Spleen (tissue), 11 donors: ENCODE measurements at regions not wholly inside any gene's neighbourhood (a gene's known extent, or its start where the extent isn't known, plus 50 kb on each side); places are given as distances from the start of the nearest gene placed in this dataset.

Experiments used
- DNase-seq: peaks from one replicate; pipeline ENCODE4 v3.0.0-alpha.2; 2020
- H3K27ac ChIP-seq, 8 donors: fragments of 200-600 bp; sonication (generic) in 7 of 8; 1 replicate in 4 of 8; 2 replicates in 4 of 8; pipeline versions ENCODE4 v1.5.0 to v1.8.0; 2016 to 2021; ENCODE audit warnings: inconsistent platforms in 4 of 8, mild to moderate bottlenecking in 4 of 8, moderate library complexity in 1 of 8
- H3K27me3 ChIP-seq, 7 donors: fragments of 200-600 bp; sonication (generic) in 6 of 7; replicated peaks in 1 of 7; 1 replicate in 4 of 7; 2 replicates in 3 of 7; pipeline versions ENCODE4 v1.5.0 to v1.8.0; 2016 to 2021; ENCODE audit warnings: inconsistent platforms in 3 of 7, mild to moderate bottlenecking in 1 of 7
- H3K36me3 ChIP-seq, 6 donors: fragments of 200-600 bp; sonication (generic) in 5 of 6; 1 replicate in 4 of 6; 2 replicates in 2 of 6; pipeline versions ENCODE4 v1.5.0 to v1.8.0; 2016 to 2021; ENCODE audit warnings: inconsistent platforms in 2 of 6
- H3K4me1 ChIP-seq, 6 donors: fragments of 200-600 bp; sonication (generic) in 5 of 6; 1 replicate in 3 of 6; 2 replicates in 3 of 6; pipeline versions ENCODE4 v1.5.0 to v1.8.0; 2016 to 2021; ENCODE audit warnings: inconsistent platforms in 3 of 6
- H3K4me3 ChIP-seq, 8 donors: fragments of 200-600 bp; sonication (generic) in 7 of 8; 1 replicate in 4 of 8; 2 replicates in 4 of 8; pipeline versions ENCODE4 v1.5.0 to v1.8.0; 2016 to 2021; ENCODE audit warnings: inconsistent platforms in 4 of 8, mild to moderate bottlenecking in 4 of 8, moderate library complexity in 2 of 8
- H3K9me3 ChIP-seq, 8 donors: fragments of 200-600 bp; sonication (generic) in 7 of 8; 1 replicate in 4 of 8; 2 replicates in 4 of 8; pipeline versions ENCODE4 v1.5.0 to v1.8.0; 2016 to 2021; ENCODE audit warnings: inconsistent platforms in 4 of 8
- POLR2A ChIP-seq, 3 donors: fragments of 450-650 bp; IDR thresholded peaks; one replicate each; pipeline ENCODE4 v1.5.1; 2017; ENCODE audit warnings: antibody characterized with exemption in 3 of 3, mild to moderate bottlenecking in 1 of 3
- POLR2AphosphoS5 ChIP-seq, 3 donors: sonication (generic); formaldehyde crosslinking; IDR thresholded peaks; one replicate each; pipeline ENCODE4 v1.5.1; 2017; ENCODE audit warnings: antibody characterized with exemption in 3 of 3
- WGBS, 5 donors: extraction: QIAGEN DNeasy Blood & Tissue Kit in 3 of 5; methylation state at CpG; one replicate each; pipeline versions ENCODE4 v1.1.5 to v1.1.7; 2013 to 2018; 5-methylcytosine and 5-hydroxymethylcytosine counted together
- intact Hi-C: fragments of 100-400 bp; cut with DNase I; formaldehyde crosslinking; loops from one replicate; pipeline ENCODE4 v1.15.0; 2023; ENCODE audit warnings: low total_unique reads
- TF ChIP-seq, protein P1 (sequence below), 11 experiments: fragments of 200-600 bp in 7 of 11; fragments of 450-650 bp in 4 of 11; sonication (generic) in 4 of 11; IDR thresholded peaks in 8 of 11; conservative IDR thresholded peaks in 3 of 11; 1 replicate in 7 of 11; 2 replicates in 4 of 11; pipeline versions ENCODE4 v1.4.0 to v1.8.0; 2016 to 2021; ENCODE audit warnings: antibody characterized with exemption in 11 of 11, inconsistent platforms in 4 of 11, mild to moderate bottlenecking in 1 of 11
- donor health status: healthy with polysubstance abuse.
- donor health status: DM: no; HTN: no; CAD: no; lungs with moderate emphysema.
- donor health status: DM: no; HTN: no; CAD: no.
- donor health status: Bipolar disorder and iron deficiency.
- donor health status: healthy.
- donor health status: DM: no; HTN: no; CAD: no.
- donor health status: DM: yes; HTN: yes; CAD: no.

DNA sequence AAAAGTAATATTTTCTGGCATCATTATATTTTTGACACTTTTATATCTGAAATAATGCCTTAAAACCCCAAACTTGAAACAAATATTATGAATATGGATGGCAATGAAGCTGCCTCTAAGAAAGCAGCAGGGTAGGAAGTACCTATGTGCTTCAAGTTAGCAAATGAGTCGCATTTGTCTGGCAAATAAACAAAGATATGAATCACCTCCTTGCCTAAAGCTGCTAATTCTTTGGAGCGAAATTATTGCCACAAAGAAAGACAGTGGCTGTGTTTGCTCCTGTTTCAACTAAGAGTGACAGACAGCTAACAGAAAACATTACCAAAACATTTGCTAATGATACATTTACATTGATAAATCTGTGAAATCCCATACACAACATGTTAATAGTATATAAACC, 854.9 kb downstream of the RPS29 start:
- no peak overlapping the region for H3K27ac ChIP-seq
- no peaks in the 10 kb centered on the region for H3K4me1 ChIP-seq
- DNase-seq, result no peak
- TF ChIP-seq POLR2AphosphoS5 (IDR thresholded peaks at IDR 0.05), result no peak
- H3K9me3 ChIP-seq, result peaks cover 0 to 25% (median 18%) of the 10 kb centered on the region in 8 donors
- no peaks in the 10 kb centered on the region for H3K36me3 ChIP-seq
- H3K4me3 ChIP-seq, result no peak overlapping the region
- WGBS, 5 donors, result 60 to 81% (median 72%) methylated on average over 2 of the region's 2 CpGs
- no peaks in the 10 kb centered on the region for H3K27me3 ChIP-seq
- intact Hi-C loops, result no loop called here

DNA sequence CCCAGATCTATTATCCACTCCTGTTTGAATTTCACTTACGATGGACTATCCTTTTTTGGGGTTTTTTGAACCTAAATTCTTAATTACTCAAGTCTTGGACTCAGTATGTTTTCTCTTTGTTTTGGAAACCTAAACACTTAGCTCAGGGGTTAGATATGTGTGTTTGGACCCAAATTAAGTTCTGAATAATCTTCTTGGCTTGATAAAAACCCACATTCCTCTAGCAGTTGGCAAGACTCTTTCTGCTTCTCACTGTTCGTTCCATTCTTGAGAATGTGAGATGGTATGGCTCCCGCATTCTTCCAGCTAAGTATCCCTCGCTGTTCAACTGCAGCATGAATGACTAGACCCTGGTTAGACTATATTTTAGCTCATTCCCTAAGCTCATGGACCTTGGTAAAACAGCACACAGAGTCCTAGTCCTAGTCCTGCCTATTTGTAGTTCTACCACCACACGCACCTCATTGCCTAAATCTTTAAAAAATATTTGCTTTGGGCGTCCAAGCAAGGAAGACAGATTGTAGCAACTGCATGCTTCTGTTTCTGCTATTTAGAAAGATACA, 860.0 kb downstream of the RPS29 start:
- Histone ChIP-seq H3K36me3 (no peaks in the 10 kb centered on the region), H3K27me3 (no peaks in the 10 kb centered on the region), H3K9me3 (no peaks in the 10 kb centered on the region), H3K27ac (no peak overlapping the region), H3K4me1 (no peaks in the 10 kb centered on the region), H3K4me3 (no peak overlapping the region)
- TF ChIP-seq, protein P1, sequence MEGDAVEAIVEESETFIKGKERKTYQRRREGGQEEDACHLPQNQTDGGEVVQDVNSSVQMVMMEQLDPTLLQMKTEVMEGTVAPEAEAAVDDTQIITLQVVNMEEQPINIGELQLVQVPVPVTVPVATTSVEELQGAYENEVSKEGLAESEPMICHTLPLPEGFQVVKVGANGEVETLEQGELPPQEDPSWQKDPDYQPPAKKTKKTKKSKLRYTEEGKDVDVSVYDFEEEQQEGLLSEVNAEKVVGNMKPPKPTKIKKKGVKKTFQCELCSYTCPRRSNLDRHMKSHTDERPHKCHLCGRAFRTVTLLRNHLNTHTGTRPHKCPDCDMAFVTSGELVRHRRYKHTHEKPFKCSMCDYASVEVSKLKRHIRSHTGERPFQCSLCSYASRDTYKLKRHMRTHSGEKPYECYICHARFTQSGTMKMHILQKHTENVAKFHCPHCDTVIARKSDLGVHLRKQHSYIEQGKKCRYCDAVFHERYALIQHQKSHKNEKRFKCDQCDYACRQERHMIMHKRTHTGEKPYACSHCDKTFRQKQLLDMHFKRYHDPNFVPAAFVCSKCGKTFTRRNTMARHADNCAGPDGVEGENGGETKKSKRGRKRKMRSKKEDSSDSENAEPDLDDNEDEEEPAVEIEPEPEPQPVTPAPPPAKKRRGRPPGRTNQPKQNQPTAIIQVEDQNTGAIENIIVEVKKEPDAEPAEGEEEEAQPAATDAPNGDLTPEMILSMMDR (IDR thresholded peaks at IDR 0.05 in 8 of 11, conservative IDR thresholded peaks at IDR 0.05 in 3 of 11), result no peak
- TF ChIP-seq POLR2A (IDR thresholded peaks at IDR 0.05) (no peak), POLR2AphosphoS5 (IDR thresholded peaks at IDR 0.05) (no peak)
- WGBS, 5 donors, result 74 to 86% (median 76%) methylated on average over 6 of the region's 6 CpGs
- no peak for DNase-seq
- intact Hi-C loops, result no loop called here

DNA sequence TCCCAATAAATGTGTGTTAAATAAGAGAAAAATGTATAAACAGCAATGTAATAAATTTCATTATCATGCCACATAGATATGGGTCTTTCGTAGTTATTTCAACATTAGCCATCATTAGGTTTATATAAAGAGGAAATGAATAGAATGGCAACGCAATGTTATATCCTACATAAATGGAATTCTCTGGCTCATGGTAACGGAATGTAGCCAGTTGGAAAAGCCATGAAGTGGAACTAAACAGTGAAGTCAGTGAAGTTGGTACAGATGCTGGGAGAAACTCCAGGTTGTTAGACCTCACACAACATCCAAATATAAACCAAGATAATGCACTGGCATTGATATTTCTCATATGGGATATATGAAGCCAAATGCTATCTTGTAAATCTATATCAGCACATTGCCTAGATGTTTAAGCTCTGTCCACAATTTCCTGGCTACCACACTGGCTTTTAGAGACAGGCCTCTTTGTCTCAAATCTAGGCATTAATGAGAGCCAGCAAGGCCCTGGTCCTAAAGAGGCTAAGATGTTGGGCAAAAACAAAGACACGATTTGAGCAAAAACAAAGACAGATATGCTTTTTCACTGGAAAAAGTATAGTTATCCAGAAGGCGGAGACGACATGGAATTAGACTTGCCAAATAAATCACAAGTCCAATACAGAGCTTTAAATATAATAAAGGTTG, 861.0 kb downstream of the RPS29 start:
- no peaks in the 10 kb centered on the region for H3K27me3 ChIP-seq
- intact Hi-C loops, result no loop called here
- no peak overlapping the region for H3K27ac ChIP-seq
- H3K4me3 ChIP-seq, result no peak overlapping the region
- H3K36me3 ChIP-seq, result no peaks in the 10 kb centered on the region
- no peaks in the 10 kb centered on the region for H3K9me3 ChIP-seq
- DNase-seq, result no peak
- TF ChIP-seq POLR2A (IDR thresholded peaks at IDR 0.05) (no peak), POLR2AphosphoS5 (IDR thresholded peaks at IDR 0.05) (no peak)
- TF ChIP-seq, protein P1 (IDR thresholded peaks at IDR 0.05 in 8 of 11, conservative IDR thresholded peaks at IDR 0.05 in 3 of 11), result no peak
- no peaks in the 10 kb centered on the region for H3K4me1 ChIP-seq
- 84 to 92% (median 88%) methylated on average over 6 of the region's 6 CpGs for WGBS, 5 donors

DNA sequence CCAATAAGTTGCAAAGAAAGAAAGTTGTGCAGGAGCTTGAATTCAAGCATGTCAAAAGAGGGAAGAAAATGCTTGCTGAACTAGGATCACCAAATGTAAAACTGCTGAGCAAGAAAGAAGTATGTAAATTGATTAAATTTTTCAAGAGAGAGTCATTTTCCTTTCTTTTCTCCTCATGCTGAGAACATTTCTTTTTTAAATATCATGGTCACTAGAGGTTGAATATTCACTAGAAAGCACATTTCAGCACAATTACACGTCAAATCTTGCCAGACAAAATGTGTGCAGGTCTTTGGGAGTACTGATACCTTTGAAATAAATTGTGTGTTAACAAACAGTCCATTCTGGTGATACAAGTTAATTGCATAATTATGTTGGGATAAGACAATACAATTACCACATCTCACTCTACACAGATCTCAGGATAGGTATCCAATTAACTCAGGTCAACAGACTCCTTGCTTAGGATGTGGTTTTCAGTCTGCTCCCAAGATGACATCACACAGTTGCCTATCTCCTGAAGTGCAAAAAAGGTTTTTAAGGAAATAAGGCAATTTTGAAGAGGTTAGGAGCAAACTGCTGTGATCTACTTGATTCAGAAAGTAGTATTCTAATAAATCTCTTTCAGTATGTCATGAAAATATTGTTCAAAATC, 862.2 kb downstream of the RPS29 start:
- 0 to 55% (median 27%) methylated on average over 1 of the region's 1 CpG for WGBS, 5 donors
- TF ChIP-seq POLR2AphosphoS5 (IDR thresholded peaks at IDR 0.05) (no peak), POLR2A (IDR thresholded peaks at IDR 0.05) (no peak)
- TF ChIP-seq, protein P1 (IDR thresholded peaks at IDR 0.05 in 8 of 11, conservative IDR thresholded peaks at IDR 0.05 in 3 of 11), result no peak
- H3K4me1 ChIP-seq, result no peaks in the 10 kb centered on the region
- intact Hi-C loops, result no loop called here
- H3K36me3 ChIP-seq, result no peaks in the 10 kb centered on the region
- H3K27me3 ChIP-seq, result no peaks in the 10 kb centered on the region
- no peak overlapping the region for H3K27ac ChIP-seq
- H3K4me3 ChIP-seq, result no peak overlapping the region
- DNase-seq, result no peak
- H3K9me3 ChIP-seq, result no peaks in the 10 kb centered on the region
